ENCODE measurements at regions not wholly inside any gene's neighbourhood (a gene's known extent, or its start where the extent isn't known, plus 50 kb on each side); places are given as distances from the start of the nearest gene placed in this dataset.
"Not testable (repeated sequence)": the region's sequence is repeated elsewhere in the genome, so short reads cannot be mapped to it uniquely, and the experiment has no call there.

DNA sequence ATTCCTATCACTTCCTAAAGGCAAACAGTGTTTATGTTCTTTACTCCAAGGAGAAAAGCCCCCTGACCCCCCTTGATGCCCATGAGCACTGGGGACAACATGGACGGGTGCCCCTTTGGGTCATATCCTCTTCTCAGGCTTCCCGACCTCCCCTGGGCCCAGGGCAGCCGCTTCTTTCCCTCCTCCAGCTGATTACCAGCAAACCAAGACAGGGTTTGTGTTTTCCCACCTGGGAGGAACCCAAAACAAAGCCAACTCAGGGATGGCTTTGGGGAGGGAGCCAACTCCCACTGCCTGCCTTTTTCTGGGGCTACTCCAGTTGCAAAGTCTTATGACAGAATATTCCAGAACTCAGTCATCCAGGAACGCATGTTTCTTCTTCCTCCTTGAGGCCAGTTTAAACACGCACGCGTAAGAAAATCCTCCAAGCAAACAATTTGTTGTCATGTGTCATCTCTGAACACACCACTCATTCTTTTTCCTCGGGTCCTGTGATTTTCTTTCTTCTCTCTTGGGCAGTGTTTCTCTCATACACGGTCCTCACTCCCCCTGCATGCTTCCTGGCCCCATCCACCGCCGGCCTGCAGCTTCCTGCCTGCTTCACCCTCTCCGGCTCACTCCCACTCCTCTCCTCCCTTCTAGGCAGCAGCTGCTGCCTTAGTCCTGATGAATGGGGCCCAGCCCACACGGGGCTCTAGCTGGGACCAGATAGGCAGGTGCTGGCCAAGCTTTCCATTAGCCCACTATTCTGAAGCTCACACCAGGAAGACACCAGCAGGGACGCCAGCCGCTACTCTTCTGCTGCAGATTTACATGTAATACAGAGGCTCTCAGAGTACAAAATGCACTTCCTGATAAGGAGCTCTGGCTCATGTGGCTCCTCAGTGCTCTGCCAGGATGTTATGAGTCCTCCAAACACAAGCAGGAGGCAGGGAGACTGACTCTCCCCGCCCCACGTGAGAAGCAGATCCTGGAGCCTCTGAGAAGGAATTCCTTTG lies 116.7 kb upstream of the VOPP1 start:
- DNase-seq (ENCODE audit: low read depth); H3K4me3 ChIP-seq (ENCODE audit: low read depth, low read length): not testable (repeated sequence)

DNA sequence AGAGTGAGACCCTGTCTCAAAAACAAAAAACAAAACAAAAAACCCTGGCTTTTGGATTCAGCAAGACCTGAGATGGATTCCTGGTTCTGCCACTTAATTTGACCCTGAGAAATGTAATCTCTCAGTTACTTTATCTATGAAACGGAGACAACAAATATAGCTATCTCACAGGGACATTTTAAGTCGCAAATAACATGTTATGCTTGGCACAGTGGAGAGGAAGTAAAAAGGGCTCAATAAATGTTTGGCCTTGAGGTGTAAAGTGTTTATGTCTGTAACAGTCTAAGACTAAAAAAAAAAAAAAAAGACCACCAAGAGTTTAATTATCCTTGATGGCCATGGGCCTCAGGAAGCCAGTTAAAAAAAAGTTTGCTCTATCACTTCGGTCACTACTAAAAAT lies 116.0 kb upstream of the VOPP1 start:
- not testable (repeated sequence) for H3K4me3 ChIP-seq (ENCODE audit: low read depth, low read length); DNase-seq (ENCODE audit: low read depth)

DNA sequence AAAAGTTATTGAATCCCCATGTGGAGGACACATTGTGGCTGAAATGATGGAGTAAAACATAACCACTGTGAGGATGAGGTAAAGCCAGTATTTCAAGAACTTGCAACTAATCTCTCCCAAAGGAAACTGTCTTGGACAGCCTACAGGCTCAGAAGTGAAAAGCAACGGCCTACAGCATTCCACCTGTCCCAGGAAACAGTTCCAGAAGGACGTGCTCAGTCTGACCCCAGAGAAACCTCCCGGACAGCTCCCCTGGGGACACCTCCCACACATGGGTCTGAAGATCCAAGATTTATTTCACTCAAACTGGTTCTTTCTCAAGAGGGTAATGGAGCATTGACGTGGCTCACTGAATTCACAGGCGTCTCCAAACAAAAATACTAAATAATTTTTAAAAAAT lies 115.0 kb upstream of the VOPP1 start:
- not testable (repeated sequence) for H3K4me3 ChIP-seq (ENCODE audit: low read depth, low read length); DNase-seq (ENCODE audit: low read depth)

DNA sequence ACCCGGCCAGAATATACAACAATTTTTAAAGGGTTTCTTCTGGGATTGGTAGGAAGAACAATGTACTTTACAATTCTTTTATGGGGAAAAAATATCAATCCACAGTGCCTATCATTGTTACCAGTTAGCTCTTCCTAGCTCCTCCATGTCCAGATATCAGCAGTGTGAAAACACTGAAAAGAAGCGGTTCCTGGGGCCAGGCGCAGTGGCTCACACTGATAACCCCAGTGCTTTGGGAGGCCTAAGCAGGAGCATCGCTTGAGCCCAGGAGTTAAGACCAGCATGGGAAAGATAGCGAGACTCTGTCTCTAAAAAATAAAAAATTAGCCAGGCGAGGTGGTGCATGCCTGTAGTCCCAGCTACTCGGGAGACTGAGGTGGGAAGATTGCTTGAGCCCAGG lies 114.5 kb upstream of the VOPP1 start:
- DNase-seq (ENCODE audit: low read depth); H3K4me3 ChIP-seq (ENCODE audit: low read depth, low read length): not testable (repeated sequence)

DNA sequence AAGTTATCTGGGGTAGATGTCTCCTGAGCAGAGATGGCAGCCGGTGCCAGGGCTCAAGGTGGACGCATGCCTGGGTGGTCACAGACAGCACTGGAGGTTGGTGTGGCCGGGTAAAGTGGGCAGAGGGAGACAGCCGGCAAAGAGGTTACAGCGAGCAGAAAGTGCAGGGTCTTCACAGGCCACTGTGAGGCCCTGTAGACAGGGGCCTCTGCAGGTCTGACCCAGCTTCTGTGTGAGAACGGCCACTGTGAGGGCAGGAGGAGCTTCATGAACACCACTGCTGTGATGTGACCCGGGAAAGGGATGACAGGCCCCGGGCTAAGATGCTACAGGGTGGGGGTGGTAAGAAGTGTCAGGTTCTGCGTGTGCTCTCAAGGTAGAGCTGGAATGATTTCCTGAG lies 111.2 kb upstream of the VOPP1 start:
- not testable (repeated sequence) for DNase-seq (ENCODE audit: low read depth); H3K4me3 ChIP-seq (ENCODE audit: low read depth, low read length)

DNA sequence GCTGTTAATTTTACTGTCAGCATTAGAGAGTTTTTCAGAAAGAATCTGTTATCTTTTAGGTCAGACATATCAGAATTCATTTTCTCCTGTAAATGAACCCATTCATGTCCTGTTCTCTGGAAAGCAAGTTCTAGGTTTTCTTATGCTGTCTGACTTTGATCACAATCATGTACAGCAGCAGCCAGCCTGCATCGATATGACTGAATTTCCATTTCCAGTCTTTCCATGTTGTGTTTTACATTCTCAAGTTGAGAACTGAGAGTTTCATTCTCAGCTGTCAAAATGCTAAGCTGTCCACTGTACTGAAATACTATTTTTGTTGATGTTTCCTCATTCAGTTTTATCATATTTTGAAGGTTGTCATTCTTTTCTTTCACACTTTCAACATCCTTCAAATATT lies 103.3 kb upstream of the VOPP1 start:
- DNase-seq (ENCODE audit: low read depth); H3K4me3 ChIP-seq (ENCODE audit: low read depth, low read length): not testable (repeated sequence)

DNA sequence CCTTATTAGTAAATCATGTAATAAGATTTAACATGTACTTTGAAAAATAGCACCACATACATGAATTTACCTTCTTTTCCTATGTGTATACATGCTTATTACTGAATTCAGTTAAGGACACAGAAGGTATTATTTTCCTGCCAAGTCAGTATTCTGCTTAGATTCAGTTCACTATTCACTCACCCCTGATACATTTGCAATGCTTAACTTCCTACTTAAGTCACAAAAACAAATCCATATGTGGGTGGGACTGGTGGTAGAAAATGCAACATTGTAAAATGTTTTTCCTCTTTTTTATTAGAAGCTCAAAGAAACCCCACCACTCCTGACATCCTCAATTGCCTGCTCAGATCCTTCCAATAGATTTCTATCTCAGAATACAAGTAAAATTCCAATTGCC lies 101.2 kb upstream of the VOPP1 start:
- not testable (repeated sequence) for DNase-seq (ENCODE audit: low read depth); H3K4me3 ChIP-seq (ENCODE audit: low read depth, low read length)

DNA sequence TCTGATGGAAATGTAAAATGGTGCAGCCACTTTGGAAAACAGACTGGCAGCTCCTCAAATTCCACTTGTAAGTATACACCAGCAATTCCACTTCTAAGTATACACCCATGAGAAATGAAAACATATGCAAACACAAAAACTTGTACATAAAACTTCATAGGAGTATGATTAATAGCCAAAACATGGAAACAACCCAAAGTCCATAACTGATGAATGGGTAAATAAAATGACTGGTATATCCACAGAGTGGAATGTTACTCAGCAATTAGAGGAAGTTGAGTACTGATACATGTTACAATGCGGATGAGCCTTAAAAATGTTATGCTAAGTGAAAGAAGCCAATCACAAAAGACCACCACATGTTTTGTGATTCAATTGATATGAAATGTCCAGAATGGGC lies 99.8 kb upstream of the VOPP1 start:
- not testable (repeated sequence) for H3K4me3 ChIP-seq (ENCODE audit: low read depth, low read length); DNase-seq (ENCODE audit: low read depth)

DNA sequence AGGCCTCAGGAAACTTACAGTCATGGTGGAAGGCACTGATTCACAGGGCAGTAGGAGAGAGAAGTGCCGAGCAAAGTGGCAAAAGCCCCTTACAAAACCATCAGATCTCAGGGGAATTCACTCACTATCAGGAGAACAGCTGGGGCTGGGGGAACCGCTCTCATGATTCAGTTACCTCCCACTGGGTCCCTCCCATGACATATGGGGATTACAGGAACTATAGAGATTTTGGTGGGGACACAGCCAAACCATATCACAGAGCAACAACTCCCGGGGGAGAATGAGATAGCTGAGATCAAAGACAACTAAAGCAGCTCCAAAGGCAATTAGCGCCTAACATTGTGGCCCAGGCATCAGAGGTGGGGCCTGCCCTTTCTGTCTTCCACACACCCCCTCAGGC lies 85.4 kb upstream of the VOPP1 start:
- no peak overlapping the region for H3K4me3 ChIP-seq (ENCODE audit: low read depth, low read length)
- DNase-seq (ENCODE audit: low read depth): no peak
- TF ChIP-seq, protein P1, sequence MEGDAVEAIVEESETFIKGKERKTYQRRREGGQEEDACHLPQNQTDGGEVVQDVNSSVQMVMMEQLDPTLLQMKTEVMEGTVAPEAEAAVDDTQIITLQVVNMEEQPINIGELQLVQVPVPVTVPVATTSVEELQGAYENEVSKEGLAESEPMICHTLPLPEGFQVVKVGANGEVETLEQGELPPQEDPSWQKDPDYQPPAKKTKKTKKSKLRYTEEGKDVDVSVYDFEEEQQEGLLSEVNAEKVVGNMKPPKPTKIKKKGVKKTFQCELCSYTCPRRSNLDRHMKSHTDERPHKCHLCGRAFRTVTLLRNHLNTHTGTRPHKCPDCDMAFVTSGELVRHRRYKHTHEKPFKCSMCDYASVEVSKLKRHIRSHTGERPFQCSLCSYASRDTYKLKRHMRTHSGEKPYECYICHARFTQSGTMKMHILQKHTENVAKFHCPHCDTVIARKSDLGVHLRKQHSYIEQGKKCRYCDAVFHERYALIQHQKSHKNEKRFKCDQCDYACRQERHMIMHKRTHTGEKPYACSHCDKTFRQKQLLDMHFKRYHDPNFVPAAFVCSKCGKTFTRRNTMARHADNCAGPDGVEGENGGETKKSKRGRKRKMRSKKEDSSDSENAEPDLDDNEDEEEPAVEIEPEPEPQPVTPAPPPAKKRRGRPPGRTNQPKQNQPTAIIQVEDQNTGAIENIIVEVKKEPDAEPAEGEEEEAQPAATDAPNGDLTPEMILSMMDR (conservative IDR thresholded peaks at IDR 0.05; ENCODE audit: low read depth, low read length): no peak

DNA sequence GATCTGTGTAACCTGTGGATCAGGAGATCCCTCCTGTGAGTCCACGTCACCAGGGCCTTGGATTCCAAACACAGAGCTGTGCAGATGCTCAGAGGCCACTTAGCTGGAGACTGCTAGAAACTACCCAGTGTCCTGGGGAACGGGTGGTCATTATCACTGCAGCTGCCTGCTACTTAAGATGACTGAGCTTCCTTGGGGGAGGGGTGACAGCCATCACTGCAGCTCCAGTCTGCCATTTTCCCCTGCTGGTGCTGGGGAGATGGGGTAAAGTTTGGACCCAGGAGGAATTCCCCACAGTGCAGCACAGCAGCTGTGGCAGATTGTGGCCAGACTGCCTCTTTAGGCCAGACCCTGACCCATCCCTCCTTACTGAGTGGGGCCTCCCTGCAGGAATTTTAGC lies 78.8 kb upstream of the VOPP1 start:
- DNase-seq (ENCODE audit: low read depth): no peak
- TF ChIP-seq, protein P1 (conservative IDR thresholded peaks at IDR 0.05; ENCODE audit: low read depth, low read length): no peak
- H3K4me3 ChIP-seq (ENCODE audit: low read depth, low read length): no peak overlapping the region

DNA sequence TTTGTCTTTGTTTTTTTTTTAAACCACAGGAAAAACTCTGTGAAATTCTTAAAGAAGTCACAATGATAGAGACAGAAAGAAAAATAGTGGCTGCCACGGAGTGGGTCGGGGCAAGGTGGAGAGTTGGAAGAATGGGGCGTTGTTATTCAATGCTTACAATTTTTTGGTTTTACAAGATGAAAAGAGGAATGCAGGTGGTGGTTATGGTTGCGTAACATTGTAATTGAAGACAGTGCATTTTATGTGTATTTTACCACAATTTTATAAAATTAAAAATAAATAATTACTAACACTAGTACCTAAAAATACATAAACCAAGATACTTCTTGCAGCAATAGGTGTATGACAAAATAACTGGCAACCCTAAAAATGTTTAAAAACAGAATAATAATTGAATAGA lies 76.9 kb upstream of the VOPP1 start:
- H3K4me3 ChIP-seq (ENCODE audit: low read depth, low read length): no peak overlapping the region
- TF ChIP-seq, protein P1 (conservative IDR thresholded peaks at IDR 0.05; ENCODE audit: low read depth, low read length): no peak
- DNase-seq (ENCODE audit: low read depth): no peak
